OCI-LY1 (cell line): ENCODE measurements at regions not wholly inside any gene's neighbourhood (a gene's known extent, or its start where the extent isn't known, plus 50 kb on each side); places are given as distances from the start of the nearest gene placed in this dataset.

Experiments used
- H2AFZ ChIP-seq: fragments of 200-600 bp; sonication (generic), shearing (Covaris generic); 2 replicates; pipeline ENCODE4 v1.6.0; 2014; ENCODE audit warnings: antibody characterized with exemption, mild to moderate bottlenecking, low read length
- H3F3A ChIP-seq: fragments of 200-600 bp; sonication (generic), shearing (Covaris generic); 2 replicates; pipeline ENCODE4 v1.6.0; 2014; ENCODE audit warnings: mild to moderate bottlenecking, antibody characterized with exemption, low read length, moderate library complexity; ENCODE audit not compliant: insufficient read depth
- H3K27ac ChIP-seq: fragments of 200-600 bp; sonication (generic); 2 replicates; pipeline ENCODE4 v1.5.1; 2014; ENCODE audit warnings: low read length, mixed run types, mild to moderate bottlenecking, low read depth; ENCODE audit not compliant: poor library complexity, severe bottlenecking
- H3K27me3 ChIP-seq: fragments of 200-600 bp; sonication (generic); 2 replicates; pipeline ENCODE4 v1.6.0; 2014; ENCODE audit warnings: antibody characterized with exemption, mild to moderate bottlenecking, low read length, moderate library complexity; ENCODE audit not compliant: insufficient read depth
- H3K36me3 ChIP-seq: fragments of 200-600 bp; sonication (generic); 2 replicates; pipeline ENCODE4 v1.6.1; 2014; ENCODE audit warnings: mild to moderate bottlenecking, antibody characterized with exemption, low read length, moderate library complexity, mixed read lengths; ENCODE audit not compliant: insufficient read depth
- H3K4me1 ChIP-seq: fragments of 200-600 bp; sonication (generic); 2 replicates; pipeline ENCODE4 v1.5.1; 2014; ENCODE audit warnings: mild to moderate bottlenecking, low read length, moderate library complexity; ENCODE audit not compliant: insufficient read depth, severe bottlenecking
- H3K4me2 ChIP-seq: fragments of 200-600 bp; sonication (generic), shearing (Covaris generic); 2 replicates; pipeline ENCODE4 v1.6.1; 2014; ENCODE audit warnings: low read length
- H3K4me3 ChIP-seq: fragments of 200-600 bp; sonication (generic); 2 replicates; pipeline ENCODE4 v1.5.1; 2014; ENCODE audit warnings: low read length, low read depth, mild to moderate bottlenecking, mixed read lengths; ENCODE audit not compliant: poor library complexity, severe bottlenecking
- H3K79me2 ChIP-seq: fragments of 200-600 bp; shearing (Covaris generic); 2 replicates; pipeline ENCODE4 v1.6.1; 2016; ENCODE audit warnings: mixed run types, low read length, mixed read lengths; ENCODE audit not compliant: insufficient read depth
- H3K9ac ChIP-seq: fragments of 200-600 bp; sonication (generic), shearing (Covaris generic); 2 replicates; pipeline ENCODE4 v1.6.1; 2014; ENCODE audit warnings: mild to moderate bottlenecking, low read length, mixed read lengths
- H3K9me2 ChIP-seq: fragments of 200-600 bp; sonication (generic), shearing (Covaris generic); 2 replicates; pipeline ENCODE4 v1.6.1; 2014; ENCODE audit warnings: low read depth, mild to moderate bottlenecking, low read length, mixed read lengths
- H3K9me3 ChIP-seq: fragments of 200-600 bp; shearing (Covaris generic); 2 replicates; pipeline ENCODE4 v1.6.1; 2014; ENCODE audit warnings: low read length, mixed read lengths
- H4K20me1 ChIP-seq: fragments of 200-600 bp; sonication (generic), shearing (Covaris generic); 2 replicates; pipeline ENCODE4 v1.6.0; 2016; ENCODE audit warnings: mild to moderate bottlenecking, low read length; ENCODE audit not compliant: insufficient read depth
- EZH2 ChIP-seq: fragments of 200-600 bp; sonication (generic), shearing (Covaris generic); IDR thresholded peaks from 2 replicates; pipeline ENCODE4 v1.8.0; 2017; ENCODE audit warnings: borderline replicate concordance, mixed run types, mild to moderate bottlenecking, antibody characterized with exemption, low read length, moderate library complexity, mixed read lengths
- TF ChIP-seq, protein P1 (sequence below): fragments of 200-600 bp; sonication (generic), shearing (Covaris generic); IDR thresholded peaks from 2 replicates; pipeline ENCODE4 v1.5.1; 2017; ENCODE audit warnings: mild to moderate bottlenecking, antibody characterized with exemption, low read length, moderate library complexity, mixed read lengths

- H3K36me3 ChIP-seq, result no peaks in the 10 kb centered on the region
- H3K79me2 ChIP-seq, result no peaks in the 10 kb centered on the region
- no peaks in the 10 kb centered on the region for H3K4me1 ChIP-seq
- no peaks in the 10 kb centered on the region for H3K27me3 ChIP-seq
- no peaks in the 10 kb centered on the region for H3K9me3 ChIP-seq
- no peak overlapping the region for H3K4me3 ChIP-seq
- no peaks in the 10 kb centered on the region for H3K9me2 ChIP-seq
- H3F3A ChIP-seq, result no peaks in the 10 kb centered on the region
- no peak overlapping the region for H3K9ac ChIP-seq
- no peaks in the 10 kb centered on the region for H4K20me1 ChIP-seq
- TF ChIP-seq, protein P1, sequence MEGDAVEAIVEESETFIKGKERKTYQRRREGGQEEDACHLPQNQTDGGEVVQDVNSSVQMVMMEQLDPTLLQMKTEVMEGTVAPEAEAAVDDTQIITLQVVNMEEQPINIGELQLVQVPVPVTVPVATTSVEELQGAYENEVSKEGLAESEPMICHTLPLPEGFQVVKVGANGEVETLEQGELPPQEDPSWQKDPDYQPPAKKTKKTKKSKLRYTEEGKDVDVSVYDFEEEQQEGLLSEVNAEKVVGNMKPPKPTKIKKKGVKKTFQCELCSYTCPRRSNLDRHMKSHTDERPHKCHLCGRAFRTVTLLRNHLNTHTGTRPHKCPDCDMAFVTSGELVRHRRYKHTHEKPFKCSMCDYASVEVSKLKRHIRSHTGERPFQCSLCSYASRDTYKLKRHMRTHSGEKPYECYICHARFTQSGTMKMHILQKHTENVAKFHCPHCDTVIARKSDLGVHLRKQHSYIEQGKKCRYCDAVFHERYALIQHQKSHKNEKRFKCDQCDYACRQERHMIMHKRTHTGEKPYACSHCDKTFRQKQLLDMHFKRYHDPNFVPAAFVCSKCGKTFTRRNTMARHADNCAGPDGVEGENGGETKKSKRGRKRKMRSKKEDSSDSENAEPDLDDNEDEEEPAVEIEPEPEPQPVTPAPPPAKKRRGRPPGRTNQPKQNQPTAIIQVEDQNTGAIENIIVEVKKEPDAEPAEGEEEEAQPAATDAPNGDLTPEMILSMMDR, result no peak
- no peak for TF ChIP-seq EZH2
- H3K4me2 ChIP-seq, result no peak overlapping the region
- no peak overlapping the region for H2AFZ ChIP-seq
- no peak overlapping the region for H3K27ac ChIP-seq
Observed at GRCh38 chr21:17340081-17340480, 172.8 kb upstream of the CXADR start.

GRCh38 chr21:17343055-17343454 is 169.8 kb upstream of the CXADR start:
- H3K27ac ChIP-seq, result no peak overlapping the region
- H3K27me3 ChIP-seq, result no peaks in the 10 kb centered on the region
- TF ChIP-seq, protein P1, result no peak
- no peak for TF ChIP-seq EZH2
- H4K20me1 ChIP-seq, result no peaks in the 10 kb centered on the region
- no peaks in the 10 kb centered on the region for H3K4me1 ChIP-seq
- no peaks in the 10 kb centered on the region for H3K9me3 ChIP-seq
- H3K4me3 ChIP-seq, result no peak overlapping the region
- H3F3A ChIP-seq, result no peaks in the 10 kb centered on the region
- H2AFZ ChIP-seq, result no peak overlapping the region
- no peak overlapping the region for H3K4me2 ChIP-seq
- no peak overlapping the region for H3K9ac ChIP-seq
- no peaks in the 10 kb centered on the region for H3K79me2 ChIP-seq
- H3K9me2 ChIP-seq, result no peaks in the 10 kb centered on the region
- H3K36me3 ChIP-seq, result no peaks in the 10 kb centered on the region

GRCh38 chr21:17348357-17348756 is 164.5 kb upstream of the CXADR start:
- no peak overlapping the region for H3K27ac ChIP-seq
- H3K79me2 ChIP-seq, result no peaks in the 10 kb centered on the region
- no peaks in the 10 kb centered on the region for H3F3A ChIP-seq
- no peak overlapping the region for H3K4me2 ChIP-seq
- H3K9ac ChIP-seq, result no peak overlapping the region
- no peak overlapping the region for H2AFZ ChIP-seq
- no peak overlapping the region for H3K4me3 ChIP-seq
- no peaks in the 10 kb centered on the region for H3K4me1 ChIP-seq
- no peaks in the 10 kb centered on the region for H3K9me2 ChIP-seq
- H4K20me1 ChIP-seq, result no peaks in the 10 kb centered on the region
- no peaks in the 10 kb centered on the region for H3K36me3 ChIP-seq
- no peak for TF ChIP-seq EZH2
- TF ChIP-seq, protein P1, result no peak
- no peaks in the 10 kb centered on the region for H3K27me3 ChIP-seq
- H3K9me3 ChIP-seq, result no peaks in the 10 kb centered on the region
